Progenitor cell of endocrine pancreas (in vitro differentiated cells): ENCODE measurements at regions not wholly inside any gene's neighbourhood (a gene's known extent, or its start where the extent isn't known, plus 50 kb on each side); places are given as distances from the start of the nearest gene placed in this dataset.

Source experiments
- DNase-seq: peaks from one replicate; pipeline ENCODE4 v3.0.0; 2021; ENCODE audit warnings: low spot score; ENCODE audit not compliant: unreplicated experiment
- H3K27ac Mint-ChIP-seq: 2 replicates; pipeline ENCODE4 v1.8.0; 2021; ENCODE audit warnings: mild to moderate bottlenecking, moderate library complexity, mixed read lengths
- H3K27me3 Mint-ChIP-seq: 2 replicates; pipeline ENCODE4 v1.8.0; 2021; ENCODE audit warnings: mixed read lengths
- H3K36me3 Mint-ChIP-seq: 2 replicates; pipeline ENCODE4 v1.8.0; 2022; ENCODE audit warnings: mixed read lengths; ENCODE audit not compliant: insufficient read depth
- H3K4me1 Mint-ChIP-seq: 2 replicates; pipeline ENCODE4 v1.8.0; 2021; ENCODE audit warnings: low read depth, mixed read lengths
- H3K4me3 Mint-ChIP-seq: 2 replicates; pipeline ENCODE4 v1.8.0; 2021; ENCODE audit warnings: low read depth, mild to moderate bottlenecking, moderate library complexity, mixed read lengths
- H3K9me3 Mint-ChIP-seq: 2 replicates; pipeline ENCODE4 v1.8.0; 2021; ENCODE audit warnings: low read depth, mixed read lengths
- TF ChIP-seq, protein P1 (sequence below): fragments of 200-600 bp; sonication (generic); IDR thresholded peaks from one replicate; pipeline ENCODE4 v1.5.0; 2021; ENCODE audit warnings: antibody characterized with exemption, mild to moderate bottlenecking; ENCODE audit not compliant: unreplicated experiment

DNA sequence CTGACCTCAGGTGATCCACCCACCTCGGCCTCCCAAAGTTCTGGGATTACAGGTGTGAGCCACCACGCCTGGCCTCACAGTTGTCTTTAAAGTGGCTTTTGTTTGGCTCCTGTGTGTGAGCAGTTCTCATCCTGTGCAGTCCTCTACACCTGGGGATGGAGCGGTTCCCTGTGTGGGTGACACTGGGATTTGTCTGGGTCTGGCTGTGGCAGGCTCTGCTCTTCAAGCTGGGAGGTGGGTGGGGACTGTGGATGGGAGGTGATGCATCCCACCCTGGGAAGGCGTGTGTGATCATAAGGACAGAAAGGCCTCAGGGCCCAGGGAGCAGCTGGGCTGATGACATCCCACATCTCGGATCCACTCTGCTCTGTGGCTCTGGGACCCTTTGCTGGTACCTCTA lies 1266.8 kb downstream of the BRD1 start:
- Mint-ChIP-seq H3K4me3 (no peak overlapping the region), H3K27me3 (peaks cover 14% of the 10 kb centered on the region), H3K27ac (no peak overlapping the region), H3K36me3 (no peaks in the 10 kb centered on the region), H3K4me1 (peaks cover 6% of the 10 kb centered on the region), H3K9me3 (no peaks in the 10 kb centered on the region)
- DNase-seq = no peak
- TF ChIP-seq, protein P1, sequence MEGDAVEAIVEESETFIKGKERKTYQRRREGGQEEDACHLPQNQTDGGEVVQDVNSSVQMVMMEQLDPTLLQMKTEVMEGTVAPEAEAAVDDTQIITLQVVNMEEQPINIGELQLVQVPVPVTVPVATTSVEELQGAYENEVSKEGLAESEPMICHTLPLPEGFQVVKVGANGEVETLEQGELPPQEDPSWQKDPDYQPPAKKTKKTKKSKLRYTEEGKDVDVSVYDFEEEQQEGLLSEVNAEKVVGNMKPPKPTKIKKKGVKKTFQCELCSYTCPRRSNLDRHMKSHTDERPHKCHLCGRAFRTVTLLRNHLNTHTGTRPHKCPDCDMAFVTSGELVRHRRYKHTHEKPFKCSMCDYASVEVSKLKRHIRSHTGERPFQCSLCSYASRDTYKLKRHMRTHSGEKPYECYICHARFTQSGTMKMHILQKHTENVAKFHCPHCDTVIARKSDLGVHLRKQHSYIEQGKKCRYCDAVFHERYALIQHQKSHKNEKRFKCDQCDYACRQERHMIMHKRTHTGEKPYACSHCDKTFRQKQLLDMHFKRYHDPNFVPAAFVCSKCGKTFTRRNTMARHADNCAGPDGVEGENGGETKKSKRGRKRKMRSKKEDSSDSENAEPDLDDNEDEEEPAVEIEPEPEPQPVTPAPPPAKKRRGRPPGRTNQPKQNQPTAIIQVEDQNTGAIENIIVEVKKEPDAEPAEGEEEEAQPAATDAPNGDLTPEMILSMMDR = no peak

DNA sequence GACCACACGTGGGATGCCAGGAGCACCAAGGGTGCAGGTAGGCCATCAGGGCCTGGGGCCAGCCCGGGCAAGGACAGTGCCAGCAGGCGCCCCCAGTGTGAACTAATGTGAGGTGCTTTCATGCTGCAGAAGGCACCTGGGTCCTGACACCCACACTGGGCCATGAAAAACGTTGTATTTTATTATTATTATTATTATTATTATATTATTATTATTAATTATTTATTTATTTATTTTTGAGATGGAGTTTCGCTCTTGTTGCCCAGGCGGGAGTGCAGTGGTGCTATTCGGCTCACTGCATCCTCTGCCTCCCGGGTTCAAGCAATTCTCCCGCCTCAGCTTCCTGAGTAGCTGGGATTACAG lies 1267.3 kb downstream of the BRD1 start:
- Mint-ChIP-seq H3K9me3 (no peaks in the 10 kb centered on the region), H3K27me3 (peaks cover 15% of the 10 kb centered on the region), H3K4me1 (peaks cover 6% of the 10 kb centered on the region), H3K27ac (no peak overlapping the region), H3K36me3 (no peaks in the 10 kb centered on the region), H3K4me3 (no peak overlapping the region)
- TF ChIP-seq, protein P1 = no peak
- no peak for DNase-seq

DNA sequence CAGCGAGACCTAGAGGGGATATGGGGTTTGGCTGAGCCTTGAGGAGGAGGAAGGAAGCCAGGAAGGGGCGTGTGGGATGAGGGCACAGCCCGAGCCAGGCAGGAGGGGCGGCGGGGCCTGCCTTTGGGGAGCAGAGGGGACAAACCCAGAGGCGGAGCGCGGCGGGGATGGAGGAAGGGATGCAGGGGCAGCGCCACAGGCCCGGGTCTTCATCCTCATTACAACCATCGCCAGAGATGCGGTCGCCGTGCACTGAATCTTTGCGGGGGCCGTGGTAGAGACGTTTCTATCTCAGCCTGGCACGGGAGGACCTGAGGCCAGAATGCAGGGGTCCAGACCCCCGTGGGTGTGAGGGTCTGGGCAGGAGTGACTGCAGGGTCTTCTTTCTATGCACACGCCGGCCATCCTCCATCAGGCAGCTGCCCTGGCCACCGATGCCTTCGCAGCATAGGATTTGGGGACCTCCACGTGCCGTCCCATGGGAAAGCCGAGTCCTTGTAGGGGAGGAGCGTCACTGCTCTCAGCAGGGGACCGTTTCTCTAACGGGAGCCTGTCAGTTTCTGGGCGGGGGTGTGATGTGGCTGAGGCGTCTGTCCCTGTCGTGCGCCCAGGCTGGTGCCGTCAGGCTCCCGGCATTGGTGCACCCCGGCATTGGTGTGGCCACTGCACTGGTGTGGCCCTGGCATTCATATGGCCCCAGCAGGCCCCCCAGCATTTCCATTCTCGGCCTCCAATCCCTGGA lies 1267.9 kb downstream of the BRD1 start:
- Mint-ChIP-seq H3K27ac (no peak overlapping the region), H3K4me3 (no peak overlapping the region), H3K36me3 (no peaks in the 10 kb centered on the region), H3K27me3 (peaks cover 20% of the 10 kb centered on the region), H3K9me3 (no peaks in the 10 kb centered on the region), H3K4me1 (peaks cover 10% of the 10 kb centered on the region)
- DNase-seq = no peak
- TF ChIP-seq, protein P1 = no peak

DNA sequence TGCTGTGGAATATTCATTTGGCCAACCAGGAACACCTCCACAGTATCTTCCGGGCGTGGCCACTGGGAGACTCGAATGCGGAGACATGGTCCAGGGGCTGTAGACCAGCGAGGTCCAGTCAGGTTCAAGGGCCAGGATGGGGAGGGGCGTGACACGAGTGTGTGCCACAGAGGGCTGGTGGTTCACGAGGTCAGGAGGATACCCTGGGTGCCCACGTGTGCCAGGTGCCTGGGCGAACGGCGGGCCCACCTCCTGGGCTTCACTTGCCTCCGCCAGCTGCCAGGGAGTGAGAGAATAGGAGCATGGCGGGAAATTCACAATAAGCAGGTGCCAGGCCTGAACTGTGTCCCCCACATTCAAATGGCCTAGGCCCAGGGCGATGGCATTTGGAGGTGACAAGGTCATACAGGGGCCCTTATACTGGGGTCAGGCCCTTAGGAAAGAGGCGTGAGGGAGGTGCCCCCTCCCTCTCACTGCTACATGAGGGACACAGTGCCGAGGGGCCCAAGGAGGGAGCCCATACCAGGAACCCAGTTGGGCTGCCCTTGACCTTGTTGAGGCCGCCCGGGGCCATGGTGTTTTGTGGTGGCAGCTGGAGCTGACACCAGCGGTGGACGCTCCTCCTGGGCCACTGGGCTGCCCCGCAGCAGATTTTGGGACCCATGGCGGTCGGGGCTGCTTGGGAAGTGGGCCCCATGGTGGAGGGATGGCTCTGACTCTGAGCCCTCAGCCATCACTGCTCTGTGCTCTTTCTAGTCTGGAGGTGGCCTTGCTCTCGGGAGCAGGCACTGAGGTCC lies 1268.9 kb downstream of the BRD1 start:
- H3K9me3 Mint-ChIP-seq = no peaks in the 10 kb centered on the region
- H3K4me1 Mint-ChIP-seq = peaks cover 10% of the 10 kb centered on the region
- TF ChIP-seq, protein P1 = no peak
- H3K4me3 Mint-ChIP-seq = no peak overlapping the region
- H3K27ac Mint-ChIP-seq = no peak overlapping the region
- no peak for DNase-seq
- peaks cover 21% of the 10 kb centered on the region for H3K27me3 Mint-ChIP-seq
- no peaks in the 10 kb centered on the region for H3K36me3 Mint-ChIP-seq

DNA sequence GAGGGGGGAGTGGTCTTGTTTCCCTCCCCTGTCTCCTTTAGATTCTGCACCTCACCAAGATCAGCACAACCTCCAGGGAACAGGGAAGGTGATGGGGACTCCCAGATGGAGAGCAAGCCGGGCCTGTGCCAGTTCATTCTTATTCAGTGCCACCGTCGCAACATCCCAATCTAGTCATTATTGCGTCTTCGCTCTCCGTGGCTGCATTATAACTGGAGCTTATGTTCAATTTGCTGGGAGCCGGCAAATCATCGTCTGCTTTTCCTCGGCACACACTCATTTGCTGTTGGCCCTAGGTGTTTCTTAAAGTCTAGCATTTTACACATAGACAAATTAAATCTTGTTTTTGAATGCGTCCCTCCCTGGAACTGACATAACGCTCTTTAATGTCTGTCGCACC lies 1269.7 kb downstream of the BRD1 start:
- TF ChIP-seq, protein P1 = no peak
- H3K27ac Mint-ChIP-seq = no peak overlapping the region

More for the DNA sequence above, 1269.7 kb downstream of the BRD1 start:
- Mint-ChIP-seq H3K4me1 (peaks cover 11% of the 10 kb centered on the region), H3K27me3 (peaks cover 23% of the 10 kb centered on the region), H3K4me3 (no peak overlapping the region), H3K9me3 (no peaks in the 10 kb centered on the region), H3K36me3 (no peaks in the 10 kb centered on the region)
- no peak for DNase-seq
